ENCODE measurements at regions not wholly inside any gene's neighbourhood (a gene's known extent, or its start where the extent isn't known, plus 50 kb on each side); places are given as distances from the start of the nearest gene placed in this dataset.

DNA sequence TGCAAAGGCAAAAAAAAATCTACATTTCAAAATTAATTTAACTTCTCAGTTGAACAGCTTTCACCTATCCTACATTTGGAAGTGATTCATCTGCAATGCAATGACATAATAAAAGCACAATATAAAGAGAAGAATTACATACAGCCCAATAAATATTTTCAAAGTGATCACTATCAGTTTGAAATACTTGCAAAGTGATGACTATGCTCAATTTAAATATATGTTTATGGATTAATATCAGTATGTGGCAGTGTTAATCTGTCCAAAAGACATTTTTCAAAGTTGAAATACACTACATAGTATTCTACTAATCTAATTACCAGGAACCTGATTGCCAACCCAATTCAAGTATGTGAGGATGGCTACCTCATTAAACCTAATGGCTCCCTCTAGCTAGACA, 460.7 kb upstream of the ATXN7L3B start:
- no peaks in the 10 kb centered on the region for H4K20me1 ChIP-seq (ENCODE audit: insufficient read depth)
- H3K4me2 ChIP-seq (ENCODE audit: unreplicated experiment), result no peak overlapping the region
- H3K36me3 ChIP-seq (ENCODE audit: low read depth), result no peaks in the 10 kb centered on the region
- H3K4me1 ChIP-seq (ENCODE audit: insufficient read depth), result no peaks in the 10 kb centered on the region
- DNase-seq, result no peak
- no peaks in the 10 kb centered on the region for H3F3A ChIP-seq (ENCODE audit: insufficient read depth)
- H3K9ac ChIP-seq, result no peak overlapping the region
- in situ Hi-C loops (cut with MboI), result no loop called here
- no peak overlapping the region for H3K27ac ChIP-seq
- H3K27me3 ChIP-seq (replicated peaks; ENCODE audit: insufficient read depth), result no peaks in the 10 kb centered on the region
- no peaks in the 10 kb centered on the region for H3K79me2 ChIP-seq (ENCODE audit: insufficient read depth)
- TF ChIP-seq EZH2phosphoT487 (IDR thresholded peaks at IDR 0.05; ENCODE audit: insufficient read depth, low read depth), result no peak
- TF ChIP-seq EZH2 (IDR thresholded peaks at IDR 0.05; ENCODE audit: insufficient read depth, poor library complexity, severe bottlenecking), result no peak
- no peaks in the 10 kb centered on the region for H3K9me2 ChIP-seq (ENCODE audit: insufficient read depth)
- H3K4me3 ChIP-seq, result no peak overlapping the region
- peaks cover 4% of the 10 kb centered on the region for H3K9me3 ChIP-seq (ENCODE audit: low read depth)
- H2AFZ ChIP-seq, result no peak overlapping the region

DNA sequence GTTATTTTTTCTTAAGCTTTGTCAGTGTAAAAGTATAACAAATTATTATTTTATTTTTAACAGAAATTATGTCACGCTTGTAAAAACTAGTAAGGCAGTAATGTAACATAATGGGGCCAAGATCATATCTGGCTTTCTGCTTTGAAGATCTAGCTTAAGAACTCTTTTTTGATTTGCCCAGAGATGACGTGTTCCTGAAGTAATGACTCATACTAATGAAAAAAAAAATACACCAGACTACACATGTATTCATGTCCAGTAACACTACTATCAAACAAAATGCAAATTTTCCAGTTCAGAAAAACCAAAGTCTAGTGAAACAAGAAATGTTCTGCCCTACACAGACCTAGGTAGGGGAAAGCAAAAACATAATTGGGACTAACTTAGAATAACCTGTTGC, 432.2 kb upstream of the ATXN7L3B start:
- H3K9me3 ChIP-seq (ENCODE audit: low read depth), result no peaks in the 10 kb centered on the region
- no peaks in the 10 kb centered on the region for H3K79me2 ChIP-seq (ENCODE audit: insufficient read depth)
- WGBS, 2 experiments (ENCODE audit: low coverage in 1 of 2, low lambda C conversion rate in 2 of 2, missing lambda C conversion rate in 2 of 2), result 7 to 10% methylated on average over 2 of the region's 2 CpGs
- no peak for DNase-seq
- no peaks in the 10 kb centered on the region for H3F3A ChIP-seq (ENCODE audit: insufficient read depth)
- no peak overlapping the region for H3K4me2 ChIP-seq (ENCODE audit: unreplicated experiment)
- H3K27ac ChIP-seq, result no peak overlapping the region
- no peak overlapping the region for H2AFZ ChIP-seq
- TF ChIP-seq EZH2phosphoT487 (IDR thresholded peaks at IDR 0.05; ENCODE audit: insufficient read depth, low read depth), result no peak
- no peak for TF ChIP-seq EZH2 (IDR thresholded peaks at IDR 0.05; ENCODE audit: insufficient read depth, poor library complexity, severe bottlenecking)
- in situ Hi-C loops (cut with MboI), result no loop called here
- H3K36me3 ChIP-seq (ENCODE audit: low read depth), result no peaks in the 10 kb centered on the region
- H3K27me3 ChIP-seq (replicated peaks; ENCODE audit: insufficient read depth), result no peaks in the 10 kb centered on the region
- H3K9ac ChIP-seq, result no peak overlapping the region
- H4K20me1 ChIP-seq (ENCODE audit: insufficient read depth), result no peaks in the 10 kb centered on the region
- H3K4me1 ChIP-seq (ENCODE audit: insufficient read depth), result no peaks in the 10 kb centered on the region
- H3K9me2 ChIP-seq (ENCODE audit: insufficient read depth), result no peaks in the 10 kb centered on the region
- no peak overlapping the region for H3K4me3 ChIP-seq

DNA sequence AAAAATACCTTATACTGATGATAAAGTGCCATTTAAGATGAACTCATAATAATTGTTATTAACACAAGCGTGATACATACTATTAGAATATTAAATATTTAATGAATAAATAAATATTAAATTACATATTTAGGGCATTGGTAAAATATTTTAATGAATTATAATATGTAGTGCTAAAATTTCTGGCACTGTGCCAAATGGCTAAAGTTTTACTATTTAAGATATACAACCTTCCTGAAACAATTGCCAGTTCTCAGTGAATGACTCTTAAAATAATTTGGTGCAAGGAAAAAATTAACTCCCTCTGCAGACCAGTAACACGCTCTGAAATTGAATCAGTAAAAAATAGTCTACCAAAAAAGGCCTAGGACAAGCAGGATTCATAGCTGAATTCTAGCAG, 428.9 kb upstream of the ATXN7L3B start:
- 40% methylated on average over 2 of the region's 2 CpGs for WGBS, 2 experiments (ENCODE audit: low coverage in 1 of 2, low lambda C conversion rate in 2 of 2, missing lambda C conversion rate in 2 of 2)
- Histone ChIP-seq H2AFZ (no peak overlapping the region), H3K79me2 (ENCODE audit: insufficient read depth) (no peaks in the 10 kb centered on the region), H3K27me3 (replicated peaks; ENCODE audit: insufficient read depth) (no peaks in the 10 kb centered on the region), H4K20me1 (ENCODE audit: insufficient read depth) (no peaks in the 10 kb centered on the region), H3K9ac (no peak overlapping the region), H3K9me3 (ENCODE audit: low read depth) (no peaks in the 10 kb centered on the region), H3K4me1 (ENCODE audit: insufficient read depth) (no peaks in the 10 kb centered on the region), H3K9me2 (ENCODE audit: insufficient read depth) (no peaks in the 10 kb centered on the region), H3F3A (ENCODE audit: insufficient read depth) (no peaks in the 10 kb centered on the region), H3K4me3 (no peak overlapping the region), H3K27ac (no peak overlapping the region), H3K4me2 (ENCODE audit: unreplicated experiment) (no peak overlapping the region), H3K36me3 (ENCODE audit: low read depth) (no peaks in the 10 kb centered on the region)
- no peak for TF ChIP-seq EZH2phosphoT487 (IDR thresholded peaks at IDR 0.05; ENCODE audit: insufficient read depth, low read depth)
- in situ Hi-C loops (cut with MboI), result no loop called here
- no peak for DNase-seq

DNA sequence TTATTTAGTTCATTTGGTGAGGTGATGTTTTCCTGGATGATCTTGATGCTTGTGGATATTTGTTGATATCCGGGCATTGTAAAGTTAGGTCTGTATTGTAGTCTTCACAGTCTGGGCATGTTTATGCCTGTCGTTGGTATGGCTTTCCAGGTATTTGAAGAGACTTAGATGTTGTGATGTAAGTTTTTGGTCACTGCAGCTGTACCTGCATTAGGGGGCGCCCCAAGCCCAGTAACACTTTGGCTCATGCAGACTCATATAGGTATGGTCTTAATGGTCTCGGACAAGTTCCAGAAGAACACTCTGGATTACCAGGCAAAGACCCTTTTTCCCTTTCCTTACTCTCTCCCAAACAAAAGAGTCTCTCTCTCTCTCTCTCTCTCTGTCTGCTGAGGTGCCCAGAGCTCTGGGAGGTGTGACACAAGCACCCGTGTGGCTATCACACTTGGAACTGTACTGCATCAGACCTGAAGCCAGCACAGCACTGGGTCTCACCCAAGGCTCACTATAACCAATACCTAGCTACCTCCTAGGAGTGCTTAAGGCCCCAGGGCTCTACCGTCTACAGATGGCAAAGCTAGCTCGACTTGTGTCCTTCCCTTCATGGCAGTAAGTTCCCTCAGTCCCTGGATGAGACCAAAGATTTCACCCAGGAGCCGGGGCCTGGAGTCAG, 425.8 kb upstream of the ATXN7L3B start:
- Histone ChIP-seq H3K79me2 (ENCODE audit: insufficient read depth) (no peaks in the 10 kb centered on the region), H3K9ac (no peak overlapping the region), H3K36me3 (ENCODE audit: low read depth) (no peaks in the 10 kb centered on the region), H3F3A (ENCODE audit: insufficient read depth) (no peaks in the 10 kb centered on the region), H4K20me1 (ENCODE audit: insufficient read depth) (no peaks in the 10 kb centered on the region), H3K4me2 (ENCODE audit: unreplicated experiment) (no peak overlapping the region), H2AFZ (no peak overlapping the region), H3K9me2 (ENCODE audit: insufficient read depth) (no peaks in the 10 kb centered on the region), H3K4me3 (no peak overlapping the region), H3K27me3 (replicated peaks; ENCODE audit: insufficient read depth) (no peaks in the 10 kb centered on the region), H3K9me3 (ENCODE audit: low read depth) (no peaks in the 10 kb centered on the region), H3K4me1 (ENCODE audit: insufficient read depth) (no peaks in the 10 kb centered on the region), H3K27ac (no peak overlapping the region)
- DNase-seq, result no peak
- TF ChIP-seq EZH2 (IDR thresholded peaks at IDR 0.05; ENCODE audit: insufficient read depth, poor library complexity, severe bottlenecking), result no peak
- no peak for TF ChIP-seq EZH2phosphoT487 (IDR thresholded peaks at IDR 0.05; ENCODE audit: insufficient read depth, low read depth)
- in situ Hi-C loops (cut with MboI), result no loop called here
- 4 to 8% methylated on average over 8 of the region's 8 CpGs for WGBS, 2 experiments (ENCODE audit: low coverage in 1 of 2, low lambda C conversion rate in 2 of 2, missing lambda C conversion rate in 2 of 2)

DNA sequence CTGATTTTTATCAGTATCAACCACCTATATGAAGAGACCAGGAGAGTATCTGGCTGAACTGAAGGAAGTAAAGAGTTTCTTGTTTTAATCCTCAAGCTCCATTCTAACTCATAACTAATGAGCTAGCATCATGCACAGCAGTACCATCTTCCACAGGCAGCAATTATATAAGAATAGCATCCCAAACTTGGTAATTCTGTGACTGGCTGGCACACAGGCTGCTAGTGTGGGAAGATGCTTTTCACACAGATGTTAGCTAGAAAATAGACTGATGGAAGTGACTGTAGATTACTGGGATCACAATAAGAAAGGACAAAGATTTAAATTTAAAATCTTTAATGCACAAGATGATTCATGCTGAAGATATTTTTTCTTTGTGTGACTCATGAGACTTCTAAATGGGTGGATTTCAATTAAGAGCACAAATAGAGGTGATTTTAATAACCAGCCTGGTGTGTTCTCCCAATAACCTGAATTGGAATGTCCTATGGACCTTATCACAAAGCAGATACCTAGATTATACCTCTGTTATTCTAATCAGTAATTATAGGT, 417.7 kb upstream of the ATXN7L3B start:
- Histone ChIP-seq H3K4me2 (ENCODE audit: unreplicated experiment) (no peak overlapping the region), H3F3A (ENCODE audit: insufficient read depth) (no peaks in the 10 kb centered on the region), H4K20me1 (ENCODE audit: insufficient read depth) (no peaks in the 10 kb centered on the region), H3K27ac (no peak overlapping the region), H3K27me3 (replicated peaks; ENCODE audit: insufficient read depth) (no peaks in the 10 kb centered on the region), H2AFZ (no peak overlapping the region), H3K9me3 (ENCODE audit: low read depth) (no peaks in the 10 kb centered on the region), H3K79me2 (ENCODE audit: insufficient read depth) (no peaks in the 10 kb centered on the region), H3K9ac (no peak overlapping the region), H3K4me1 (ENCODE audit: insufficient read depth) (no peaks in the 10 kb centered on the region), H3K4me3 (no peak overlapping the region), H3K36me3 (ENCODE audit: low read depth) (no peaks in the 10 kb centered on the region), H3K9me2 (ENCODE audit: insufficient read depth) (no peaks in the 10 kb centered on the region)
- in situ Hi-C loops (cut with MboI), result no loop called here
- DNase-seq, result peak; percentile 0
- TF ChIP-seq EZH2 (IDR thresholded peaks at IDR 0.05; ENCODE audit: insufficient read depth, poor library complexity, severe bottlenecking) (no peak), EZH2phosphoT487 (IDR thresholded peaks at IDR 0.05; ENCODE audit: insufficient read depth, low read depth) (no peak)

All from GM23248 (cell line).